HG02885 (cell line): ENCODE measurements at regions not wholly inside any gene's neighbourhood (a gene's known extent, or its start where the extent isn't known, plus 50 kb on each side); places are given as distances from the start of the nearest gene placed in this dataset.
"Not testable (repeated sequence)": the region's sequence is repeated elsewhere in the genome, so short reads cannot be mapped to it uniquely, and the experiment has no call there.

Experiments
- ATAC-seq: cut with Tn5 transposase; IDR thresholded peaks from one replicate; pipeline ENCODE4 v1.9.1; 2021; ENCODE audit warnings: mild to moderate bottlenecking; ENCODE audit not compliant: unreplicated experiment, poor library complexity

- ATAC-seq = no peak
Measured at GRCh38 chr5:112566251-112566650, 147.2 kb upstream of the EPB41L4A start.

- no peak for ATAC-seq
Measured at GRCh38 chr5:112569596-112569995, 150.5 kb upstream of the EPB41L4A start.

GRCh38 chr5:112570708-112571444 lies 151.8 kb upstream of the EPB41L4A start:
- ATAC-seq = no peak

- ATAC-seq = no peak
Measured at GRCh38 chr5:112573441-112573840, 154.4 kb upstream of the EPB41L4A start.

- no peak for ATAC-seq
Measured at GRCh38 chr5:112574536-112574935, 155.5 kb upstream of the EPB41L4A start.

GRCh38 chr5:112576298-112576925 lies 157.3 kb upstream of the EPB41L4A start:
- no peak for ATAC-seq

- ATAC-seq = no peak
Measured at GRCh38 chr5:112579599-112580170, 158.0 kb upstream of the APC start.

GRCh38 chr5:112581811-112582320 lies 155.8 kb upstream of the APC start:
- ATAC-seq = no peak

- ATAC-seq = no peak
Measured at GRCh38 chr5:112583166-112583565, 154.5 kb upstream of the APC start.

- ATAC-seq = no peak
Measured at GRCh38 chr5:112584781-112585180, 152.9 kb upstream of the APC start.

- ATAC-seq = peak; percentile 71
Measured at GRCh38 chr5:112586596-112587062, 151.1 kb upstream of the APC start.

- not testable (repeated sequence) for ATAC-seq
Measured at GRCh38 chr5:112590858-112591257, 146.8 kb upstream of the APC start.

- ATAC-seq = no peak
Measured at GRCh38 chr5:112594095-112594850, 143.4 kb upstream of the APC start.

- ATAC-seq = no peak
Measured at GRCh38 chr5:112594941-112595340, 142.7 kb upstream of the APC start.

GRCh38 chr5:112597831-112598230 lies 139.9 kb upstream of the APC start:
- ATAC-seq = no peak

- ATAC-seq = not testable (repeated sequence)
Measured at GRCh38 chr5:112600510-112600909, 137.2 kb upstream of the APC start.

GRCh38 chr5:112604732-112605630 lies 132.7 kb upstream of the APC start:
- peak; percentile 73 for ATAC-seq

- no peak for ATAC-seq
Measured at GRCh38 chr5:112608975-112609374, 128.7 kb upstream of the APC start.

GRCh38 chr5:112612663-112613062 lies 125.0 kb upstream of the APC start:
- ATAC-seq = no peak

GRCh38 chr5:112614285-112614684 lies 123.4 kb upstream of the APC start:
- no peak for ATAC-seq
